Lower leg skin (tissue), 4 donors: ENCODE measurements at regions not wholly inside any gene's neighbourhood (a gene's known extent, or its start where the extent isn't known, plus 50 kb on each side); places are given as distances from the start of the nearest gene placed in this dataset.
"Not testable (repeated sequence)": the region's sequence is repeated elsewhere in the genome, so short reads cannot be mapped to it uniquely, and the experiment has no call there.

Experiments
- DNase-seq, 2 donors: peaks; one replicate each; pipeline ENCODE4 v3.0.0-alpha.2; 2019; ENCODE audit warnings: low spot score in 2 of 2
- H3K4me3 ChIP-seq: fragments of 200-600 bp; sonication (generic); 2 replicates; pipeline ENCODE4 v1.5.1; 2017; ENCODE audit warnings: mild to moderate bottlenecking, low read depth; ENCODE audit not compliant: poor library complexity, severe bottlenecking
- POLR2A ChIP-seq, 2 donors: fragments of 450-650 bp; IDR thresholded peaks; one replicate each; pipeline ENCODE4 v1.6.1; 2016 to 2017; ENCODE audit warnings: antibody characterized with exemption in 2 of 2, mild to moderate bottlenecking in 1 of 2, moderate library complexity in 1 of 2
- whole genome bisulfite sequencing, 2 donors: methylation state at CpG; one replicate each; pipeline ENCODE4 v1.1.5; 2018; 5-methylcytosine and 5-hydroxymethylcytosine counted together
- intact Hi-C: fragments of 100-400 bp; cut with DNase I; formaldehyde crosslinking; loops from one replicate; pipeline ENCODE4 v1.15.0; 2023; ENCODE audit warnings: low total_unique reads
- TF ChIP-seq, protein P1 (sequence below), 3 donors: fragments of 450-650 bp; IDR thresholded peaks; one replicate each; pipeline ENCODE4 v1.5.1; 2016; ENCODE audit warnings: antibody characterized with exemption in 3 of 3, mild to moderate bottlenecking in 3 of 3, moderate library complexity in 2 of 3

DNA sequence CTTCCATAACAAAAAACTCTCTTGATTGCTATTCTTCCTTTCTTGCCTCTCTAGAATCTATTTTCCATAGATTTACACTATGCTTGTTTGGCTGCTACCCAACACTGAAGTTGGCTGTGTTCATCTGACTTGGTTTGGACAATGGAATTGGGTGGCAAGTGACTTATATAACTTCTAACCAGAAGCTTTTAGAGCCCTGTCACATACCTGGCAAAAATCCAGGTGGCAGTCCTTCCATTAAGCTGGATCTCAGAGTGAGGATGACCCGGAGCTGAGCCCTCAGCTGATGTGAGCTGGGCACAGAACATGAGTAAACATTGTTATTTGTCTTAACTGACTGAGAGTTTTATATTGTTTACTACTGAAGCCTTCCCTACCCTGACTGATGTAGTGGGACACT lies 225.7 kb downstream of the TLR4 start:
- intact Hi-C loops: no loop called here
- TF ChIP-seq, protein P1, sequence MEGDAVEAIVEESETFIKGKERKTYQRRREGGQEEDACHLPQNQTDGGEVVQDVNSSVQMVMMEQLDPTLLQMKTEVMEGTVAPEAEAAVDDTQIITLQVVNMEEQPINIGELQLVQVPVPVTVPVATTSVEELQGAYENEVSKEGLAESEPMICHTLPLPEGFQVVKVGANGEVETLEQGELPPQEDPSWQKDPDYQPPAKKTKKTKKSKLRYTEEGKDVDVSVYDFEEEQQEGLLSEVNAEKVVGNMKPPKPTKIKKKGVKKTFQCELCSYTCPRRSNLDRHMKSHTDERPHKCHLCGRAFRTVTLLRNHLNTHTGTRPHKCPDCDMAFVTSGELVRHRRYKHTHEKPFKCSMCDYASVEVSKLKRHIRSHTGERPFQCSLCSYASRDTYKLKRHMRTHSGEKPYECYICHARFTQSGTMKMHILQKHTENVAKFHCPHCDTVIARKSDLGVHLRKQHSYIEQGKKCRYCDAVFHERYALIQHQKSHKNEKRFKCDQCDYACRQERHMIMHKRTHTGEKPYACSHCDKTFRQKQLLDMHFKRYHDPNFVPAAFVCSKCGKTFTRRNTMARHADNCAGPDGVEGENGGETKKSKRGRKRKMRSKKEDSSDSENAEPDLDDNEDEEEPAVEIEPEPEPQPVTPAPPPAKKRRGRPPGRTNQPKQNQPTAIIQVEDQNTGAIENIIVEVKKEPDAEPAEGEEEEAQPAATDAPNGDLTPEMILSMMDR (IDR thresholded peaks at IDR 0.05): no peak
- no peak for TF ChIP-seq POLR2A (IDR thresholded peaks at IDR 0.05)
- no peak for DNase-seq
- H3K4me3 ChIP-seq: no peak overlapping the region
- WGBS, 2 donors: 24 to 48% methylated on average over 1 of the region's 1 CpG

DNA sequence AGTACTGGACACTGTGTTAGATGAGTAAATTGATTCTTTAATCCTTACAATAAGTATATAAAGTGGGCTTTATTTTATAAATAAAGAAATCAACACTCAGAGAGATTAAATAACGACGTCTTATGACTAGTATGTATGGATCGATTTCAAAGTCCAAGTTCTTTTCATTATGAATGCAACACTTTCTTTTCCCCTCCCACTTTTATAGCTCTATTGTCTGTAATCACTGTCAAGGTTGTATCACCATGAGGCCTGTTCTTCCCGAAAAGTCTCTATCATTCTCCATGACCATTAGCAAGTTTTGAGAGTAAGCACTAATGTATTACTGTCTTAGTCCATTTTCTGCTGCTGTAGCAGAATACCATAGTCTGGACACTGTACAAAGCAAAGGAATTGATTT lies 228.4 kb downstream of the TLR4 start:
- intact Hi-C loops: no loop called here
- no peak for DNase-seq
- WGBS, 2 donors: 91 to 93% methylated on average over 4 of the region's 4 CpGs
- no peak overlapping the region for H3K4me3 ChIP-seq
- TF ChIP-seq, protein P1 (IDR thresholded peaks at IDR 0.05): no peak
- no peak for TF ChIP-seq POLR2A (IDR thresholded peaks at IDR 0.05)

DNA sequence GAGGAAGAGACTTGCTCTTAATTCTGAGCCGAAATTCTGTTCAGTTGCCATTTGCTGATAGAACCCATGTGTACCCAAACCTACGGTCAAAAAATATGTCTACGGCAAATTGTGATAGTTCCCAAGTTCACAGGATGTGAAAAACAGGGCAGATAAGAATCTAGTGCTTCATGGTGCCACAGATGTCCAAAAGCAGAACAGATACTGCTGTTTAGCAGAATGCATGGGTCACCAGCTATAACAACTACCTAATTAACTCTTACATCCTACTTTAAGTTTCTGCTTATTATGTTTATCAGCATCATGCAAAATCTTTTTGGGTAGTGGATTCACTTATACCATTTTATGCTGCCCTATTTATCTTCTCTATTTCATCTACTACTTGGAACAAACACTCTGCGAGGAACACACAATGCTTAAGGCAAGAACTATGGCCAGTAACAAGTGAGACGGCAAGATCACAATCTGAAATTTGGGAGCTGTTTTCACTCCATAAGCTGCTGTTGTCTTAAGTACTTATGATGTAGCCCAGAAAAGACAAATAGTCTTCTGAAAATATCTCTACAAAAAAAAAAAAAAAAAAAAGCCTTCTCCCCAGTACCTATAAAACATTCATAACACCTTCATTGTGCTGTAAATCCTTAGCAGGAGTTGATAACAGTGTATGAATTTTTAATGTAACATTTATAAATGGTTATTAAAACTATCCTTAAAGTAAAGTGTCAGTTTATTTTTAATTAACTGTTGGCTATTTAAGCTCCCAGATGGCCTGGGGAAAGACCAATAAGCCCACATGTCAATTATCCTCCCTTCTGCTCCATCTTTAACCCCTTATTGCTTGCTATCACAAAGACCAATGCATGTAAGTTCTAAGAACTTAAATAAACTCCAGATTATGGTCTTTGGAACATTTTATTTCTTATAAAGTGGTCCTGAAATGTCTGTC lies 232.3 kb downstream of the TLR4 start:
- intact Hi-C loops: no loop called here
- DNase-seq: no peak
- no peak overlapping the region for H3K4me3 ChIP-seq
- no peak for TF ChIP-seq POLR2A (IDR thresholded peaks at IDR 0.05)
- TF ChIP-seq, protein P1 (IDR thresholded peaks at IDR 0.05): no peak
- WGBS, 2 donors: 63 to 67% methylated on average over 5 of the region's 5 CpGs

DNA sequence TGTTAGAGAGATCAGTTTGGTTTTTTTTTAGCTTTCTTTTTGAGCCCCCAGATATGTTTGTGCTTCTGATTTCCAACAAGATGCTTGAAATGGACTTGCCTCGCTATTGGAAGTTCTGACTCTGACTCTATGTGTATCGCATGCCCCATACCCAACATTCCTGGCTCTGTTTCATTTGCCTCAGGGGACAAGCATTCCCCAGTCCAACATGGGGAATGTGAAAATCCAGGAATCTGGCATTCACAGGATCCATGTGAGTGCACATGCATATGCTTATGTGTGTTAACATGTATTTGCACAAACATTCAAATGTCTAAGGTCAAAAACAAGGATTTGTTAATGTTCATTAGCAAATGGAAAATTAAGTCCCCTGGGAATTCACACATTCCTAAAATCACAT lies 233.9 kb downstream of the TLR4 start:
- TF ChIP-seq, protein P1 (IDR thresholded peaks at IDR 0.05): no peak
- no peak for TF ChIP-seq POLR2A (IDR thresholded peaks at IDR 0.05)
- WGBS, 2 donors: 46 to 65% methylated on average over 2 of the region's 2 CpGs

DNA sequence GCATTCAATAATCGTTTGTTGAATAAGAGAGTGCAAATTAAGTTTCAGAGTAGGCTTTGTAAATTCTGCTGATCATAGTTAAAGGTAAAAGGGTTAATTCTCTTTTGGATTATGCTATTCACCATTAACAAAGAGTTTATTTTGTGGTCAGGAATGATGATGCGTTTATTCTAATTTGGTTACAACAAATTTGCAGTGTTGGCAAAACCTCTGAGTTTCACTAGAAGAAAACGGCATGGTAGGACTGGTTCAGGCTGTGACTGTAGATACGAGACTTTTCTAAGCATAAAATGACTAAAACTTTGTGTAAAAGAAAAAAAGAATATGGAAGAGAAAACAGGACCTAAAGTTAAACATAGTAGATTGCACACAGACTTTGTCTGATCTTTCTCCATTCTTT lies 234.7 kb downstream of the TLR4 start:
- intact Hi-C loops: no loop called here
- WGBS, 2 donors: 81 to 82% methylated on average over 4 of the region's 4 CpGs
- H3K4me3 ChIP-seq: no peak overlapping the region
- DNase-seq: no peak
- TF ChIP-seq, protein P1 (IDR thresholded peaks at IDR 0.05): no peak
- TF ChIP-seq POLR2A (IDR thresholded peaks at IDR 0.05): no peak

More for the DNA sequence above, 233.9 kb downstream of the TLR4 start:
- intact Hi-C loops: no loop called here
- H3K4me3 ChIP-seq: no peak overlapping the region
- DNase-seq: no peak

DNA sequence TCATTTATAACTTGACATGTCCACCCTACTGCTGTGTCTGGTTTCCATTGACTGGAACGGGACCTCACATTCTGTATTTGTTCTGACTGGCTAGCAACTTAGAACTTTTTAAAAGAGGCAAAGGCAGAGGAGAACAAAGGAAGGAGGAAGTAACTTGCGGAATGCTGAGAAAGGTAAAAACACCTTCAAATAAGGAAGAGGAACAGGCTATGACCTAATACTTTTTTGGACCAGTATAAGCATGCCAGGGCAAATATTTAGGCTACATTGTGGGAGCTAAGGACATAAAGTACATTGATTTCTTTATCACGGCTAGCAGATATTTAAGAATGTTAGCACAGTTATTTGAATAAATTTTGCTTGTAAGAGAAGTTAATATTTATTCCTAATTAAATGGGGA lies 240.5 kb downstream of the TLR4 start:
- H3K4me3 ChIP-seq, intact Hi-C loops, DNase-seq: not testable (repeated sequence)
- WGBS, 2 donors: 72% methylated on average over 3 of the region's 3 CpGs
